GM19351 (cell line): ENCODE measurements at regions not wholly inside any gene's neighbourhood (a gene's known extent, or its start where the extent isn't known, plus 50 kb on each side); places are given as distances from the start of the nearest gene placed in this dataset.
A peak's percentile ranks its signal among the peaks of the same experiment; 100 is the strongest.
"Not testable (repeated sequence)": the region's sequence is repeated elsewhere in the genome, so short reads cannot be mapped to it uniquely, and the experiment has no call there.

Source experiments
- ATAC-seq: cut with Tn5 transposase; IDR thresholded peaks from one replicate; pipeline ENCODE4 v1.9.1; 2021; ENCODE audit warnings: mild to moderate bottlenecking, moderate library complexity; ENCODE audit not compliant: unreplicated experiment

DNA sequence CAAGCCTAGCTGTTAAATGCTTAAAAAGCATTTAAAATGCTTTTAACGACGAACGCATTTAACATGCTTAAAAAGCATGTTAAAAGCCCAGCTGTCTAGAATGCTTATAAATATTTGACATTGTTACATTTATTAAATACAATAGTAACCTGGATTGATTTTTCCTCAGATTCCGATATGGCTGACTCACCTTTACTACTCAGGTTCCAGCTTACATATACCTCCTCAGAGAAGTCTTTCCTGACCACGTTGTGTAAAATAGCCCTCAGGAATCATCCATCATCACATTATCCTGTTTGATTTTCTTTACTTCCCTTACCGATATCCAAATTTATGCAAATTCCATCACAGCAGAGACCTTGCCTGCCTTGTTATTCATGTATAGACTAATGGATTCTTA lies 51.4 kb downstream of the SLC41A2 start:
- no peak for ATAC-seq

DNA sequence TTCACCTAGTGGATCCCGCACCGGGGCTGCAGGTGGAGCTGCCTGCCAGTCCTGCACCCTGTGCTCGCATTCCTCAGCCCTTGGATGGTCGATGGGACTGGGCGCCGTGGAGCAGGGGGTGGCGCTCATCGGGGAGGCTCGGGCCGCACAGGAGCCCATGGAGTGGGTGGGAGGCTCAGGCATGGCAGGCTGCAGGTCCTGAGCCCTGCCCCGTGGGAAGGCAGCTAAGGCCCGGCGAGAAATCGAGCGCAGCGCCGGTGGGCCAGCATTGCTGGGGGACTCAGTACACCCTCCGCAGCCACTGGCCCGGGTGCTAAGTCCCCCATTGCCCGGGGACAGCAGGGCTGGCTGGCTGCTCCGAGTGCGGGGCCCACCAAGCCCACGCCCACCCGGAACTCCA lies 52.6 kb downstream of the SLC41A2 start:
- not testable (repeated sequence) for ATAC-seq

DNA sequence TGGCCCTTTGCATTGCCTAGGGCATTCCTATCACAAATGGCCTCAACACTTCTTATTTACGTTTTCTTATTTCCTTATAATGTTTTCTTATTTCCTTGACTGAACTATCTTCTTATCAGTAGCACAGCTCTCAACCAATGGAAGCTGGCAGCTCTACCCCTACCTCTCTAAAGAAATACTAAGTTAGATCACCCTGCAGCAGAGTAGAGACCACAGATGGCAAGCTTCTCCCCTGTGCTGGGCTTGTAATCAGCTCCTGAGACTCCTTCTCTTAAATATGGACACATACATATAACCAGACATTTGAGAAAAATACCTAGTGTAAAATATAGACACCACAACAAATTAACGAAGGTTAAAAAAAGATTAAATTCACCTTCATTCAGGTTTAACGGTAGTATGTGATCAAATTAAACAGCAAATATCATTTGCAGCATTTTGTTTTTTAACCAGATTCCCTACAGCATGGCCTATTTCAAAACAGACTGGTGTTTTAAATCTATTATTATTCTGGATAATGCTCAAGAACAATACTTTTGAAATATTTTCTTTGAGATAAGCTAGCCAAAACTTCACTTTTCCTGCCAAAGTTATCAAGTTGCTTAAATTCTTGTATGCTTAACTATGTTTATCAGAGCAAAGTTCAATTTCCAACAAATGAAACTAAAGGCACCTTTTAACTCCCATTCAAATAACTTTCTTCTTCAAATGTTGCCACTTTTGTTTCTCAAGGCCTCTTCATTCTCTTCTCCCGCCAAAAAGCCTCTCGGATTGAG lies 54.3 kb downstream of the SLC41A2 start:
- ATAC-seq, result no peak

DNA sequence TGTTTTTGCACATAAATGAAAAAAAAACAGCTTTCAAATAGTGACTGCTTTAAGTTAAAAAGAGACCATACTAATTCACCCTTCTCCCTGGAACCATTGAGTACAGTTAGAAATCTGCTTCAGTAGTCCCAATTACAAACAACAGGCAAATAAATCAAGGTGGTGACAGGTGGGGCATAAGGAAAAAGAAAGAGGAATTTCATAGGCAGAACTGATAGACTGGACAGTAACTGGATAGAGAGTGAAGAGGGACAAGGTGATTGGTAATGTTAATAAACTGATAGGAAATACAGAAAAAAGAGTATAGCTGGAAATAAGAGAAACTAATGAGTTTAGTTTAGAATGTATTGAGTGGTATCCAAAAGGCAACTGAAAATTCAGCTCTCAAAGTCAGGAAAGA lies 56.0 kb downstream of the SLC41A2 start:
- ATAC-seq, result no peak

DNA sequence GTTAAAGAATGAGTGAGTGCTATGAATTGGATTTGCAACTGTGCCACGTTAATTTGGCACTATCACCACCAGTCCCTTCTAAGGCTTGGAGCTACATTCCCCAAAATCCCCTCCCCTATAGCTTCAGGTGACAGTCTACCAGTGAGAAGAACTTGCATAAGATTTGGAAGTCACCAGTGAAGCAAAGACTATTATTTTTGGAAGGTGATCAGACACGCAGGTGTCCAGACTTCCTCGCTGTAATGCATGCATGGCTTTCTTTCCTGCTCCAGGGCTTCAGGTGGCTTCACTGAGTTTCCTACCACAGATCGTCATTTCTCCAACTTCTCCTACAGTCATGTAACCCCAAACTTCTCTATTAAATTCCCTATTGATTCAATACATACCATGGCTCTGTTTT lies 61.4 kb downstream of the SLC41A2 start:
- ATAC-seq, result no peak

DNA sequence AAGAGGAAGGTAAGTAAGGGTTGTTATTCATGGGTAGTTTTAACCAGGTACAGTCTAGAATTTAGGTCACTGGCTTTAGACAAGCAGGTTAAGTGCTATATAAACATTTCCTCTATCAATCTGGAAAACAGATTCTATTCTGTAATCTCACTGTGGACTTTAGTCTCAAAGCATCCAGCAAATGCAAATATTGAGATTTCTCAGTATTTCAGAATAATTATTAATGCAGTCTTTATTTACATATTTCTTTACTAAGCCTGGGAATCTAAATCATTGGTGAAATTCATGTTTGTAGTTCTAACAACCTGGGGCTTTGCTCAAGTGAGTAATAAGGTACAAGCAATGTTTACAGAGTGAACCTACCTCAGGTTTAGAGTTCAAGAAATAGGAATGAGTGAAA lies 61.9 kb downstream of the SLC41A2 start:
- ATAC-seq, result no peak

DNA sequence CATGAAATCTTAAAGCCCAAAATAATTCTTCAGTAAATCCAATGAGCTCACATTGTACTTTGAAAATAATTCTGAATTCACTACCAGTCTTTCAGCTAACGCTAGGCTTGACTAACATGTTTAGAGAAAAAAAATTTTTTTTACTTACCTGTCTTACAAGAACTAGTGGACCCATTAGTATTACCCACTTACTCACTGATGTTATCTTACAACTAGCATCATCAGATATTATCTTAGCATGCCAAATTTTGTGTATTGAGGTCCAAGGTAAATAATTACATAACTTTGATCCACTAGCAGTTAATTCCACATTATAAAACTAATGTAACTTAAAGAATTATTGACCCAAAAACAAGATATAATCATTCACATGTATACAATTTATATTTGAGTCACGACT lies 62.7 kb downstream of the SLC41A2 start:
- no peak for ATAC-seq

DNA sequence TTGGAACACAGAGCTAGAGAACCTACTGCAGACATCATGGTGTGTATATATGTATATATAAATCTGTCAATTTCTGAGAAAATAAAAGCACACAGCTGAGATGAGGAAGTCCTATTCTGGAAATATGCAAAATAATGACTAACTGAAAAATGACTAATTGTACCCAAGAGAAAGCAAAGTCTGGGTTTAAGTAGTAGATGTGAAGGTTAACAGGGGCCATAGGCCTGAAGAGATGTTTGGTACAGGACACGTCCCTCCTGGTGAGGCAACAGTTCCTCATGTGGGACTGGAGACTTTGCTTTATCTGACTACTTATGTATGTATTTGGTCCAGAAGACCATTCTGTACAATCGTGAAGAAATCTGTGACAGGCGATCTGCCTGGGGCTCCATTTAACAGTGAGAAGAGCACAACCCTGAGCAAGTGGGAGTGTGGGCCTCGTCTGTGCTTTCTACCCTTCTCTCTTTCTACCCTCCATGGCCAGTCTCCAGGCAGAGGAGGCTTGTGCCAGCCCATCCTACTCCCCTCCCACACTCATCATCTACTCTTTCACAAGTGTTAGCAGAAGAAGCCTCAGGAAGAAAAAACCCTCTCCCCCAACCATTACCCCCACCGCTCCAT lies 67.5 kb downstream of the SLC41A2 start:
- ATAC-seq, result no peak

DNA sequence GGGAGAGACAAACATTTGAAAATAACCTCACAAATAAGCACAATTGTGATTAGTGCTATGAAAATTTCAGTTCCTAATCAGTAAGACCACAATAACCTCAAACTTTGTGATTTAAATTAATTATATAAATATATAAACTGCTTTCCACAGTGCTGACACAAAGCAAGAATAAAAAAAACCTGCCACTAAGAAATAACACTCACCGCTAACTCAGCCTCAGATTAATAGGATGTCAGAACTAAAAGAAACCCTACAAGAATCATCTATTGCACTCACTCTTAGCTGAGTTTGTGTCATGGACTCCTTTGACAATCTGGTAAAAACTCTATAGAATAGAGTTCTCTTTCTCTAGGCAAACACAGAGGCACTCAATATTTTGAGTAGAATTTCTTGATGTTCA lies 68.4 kb downstream of the SLC41A2 start:
- ATAC-seq, result no peak

DNA sequence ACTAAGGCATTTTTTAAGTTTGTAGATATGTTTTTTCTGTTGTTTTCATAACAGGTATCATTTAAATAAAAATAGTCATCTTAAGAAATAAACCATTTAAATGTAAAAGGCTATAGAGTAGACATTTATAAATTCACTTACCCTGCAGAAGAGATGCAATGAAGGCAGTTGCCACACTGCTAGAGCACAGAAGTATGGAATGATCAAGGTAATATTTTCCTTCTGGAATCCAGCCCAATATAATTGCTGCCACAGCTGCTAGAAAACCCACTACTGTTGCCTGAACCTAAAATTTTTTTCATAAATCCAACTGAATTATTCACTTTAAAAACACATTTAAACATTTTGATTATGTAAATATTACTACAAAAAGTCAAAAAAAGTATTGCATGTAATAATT lies 69.2 kb downstream of the SLC41A2 start:
- no peak for ATAC-seq

DNA sequence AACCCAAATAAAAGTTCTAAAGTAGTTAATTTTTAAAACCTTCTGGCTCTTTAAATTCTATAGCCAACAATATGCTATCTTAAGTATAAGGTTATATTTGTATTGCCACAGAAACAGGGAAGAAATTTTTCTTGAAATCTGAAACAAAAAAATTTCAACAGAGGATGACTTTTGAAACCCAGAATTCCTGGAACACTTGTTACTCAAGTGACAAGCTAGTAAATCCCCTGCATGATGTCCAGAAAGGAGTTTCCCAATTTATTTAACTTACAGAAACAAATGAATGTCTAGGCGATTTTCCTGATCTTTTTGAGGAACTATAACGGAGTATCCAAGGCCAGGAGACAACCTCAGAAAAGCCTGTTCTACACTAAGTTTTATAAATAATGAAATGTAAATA lies 69.6 kb downstream of the SLC41A2 start:
- ATAC-seq, result no peak

DNA sequence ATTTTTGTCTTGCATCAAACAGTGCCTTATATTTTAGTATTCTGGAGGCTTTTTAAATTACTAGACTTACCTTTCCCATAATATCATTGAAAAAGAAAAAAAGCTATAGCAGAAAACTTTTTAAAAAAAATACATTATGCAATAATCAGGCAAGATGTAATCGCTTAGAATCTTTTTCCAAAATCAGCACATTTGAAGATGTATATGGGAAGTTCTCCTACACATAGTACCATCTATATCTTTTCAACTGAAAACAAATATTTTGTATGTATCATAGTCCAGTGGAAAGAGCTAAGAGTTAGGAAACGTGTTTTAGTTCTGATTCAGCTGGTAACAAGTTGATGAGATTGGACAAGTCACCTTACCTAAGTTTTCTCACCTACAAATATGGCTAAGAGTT lies 70.6 kb downstream of the SLC41A2 start:
- ATAC-seq, result no peak

DNA sequence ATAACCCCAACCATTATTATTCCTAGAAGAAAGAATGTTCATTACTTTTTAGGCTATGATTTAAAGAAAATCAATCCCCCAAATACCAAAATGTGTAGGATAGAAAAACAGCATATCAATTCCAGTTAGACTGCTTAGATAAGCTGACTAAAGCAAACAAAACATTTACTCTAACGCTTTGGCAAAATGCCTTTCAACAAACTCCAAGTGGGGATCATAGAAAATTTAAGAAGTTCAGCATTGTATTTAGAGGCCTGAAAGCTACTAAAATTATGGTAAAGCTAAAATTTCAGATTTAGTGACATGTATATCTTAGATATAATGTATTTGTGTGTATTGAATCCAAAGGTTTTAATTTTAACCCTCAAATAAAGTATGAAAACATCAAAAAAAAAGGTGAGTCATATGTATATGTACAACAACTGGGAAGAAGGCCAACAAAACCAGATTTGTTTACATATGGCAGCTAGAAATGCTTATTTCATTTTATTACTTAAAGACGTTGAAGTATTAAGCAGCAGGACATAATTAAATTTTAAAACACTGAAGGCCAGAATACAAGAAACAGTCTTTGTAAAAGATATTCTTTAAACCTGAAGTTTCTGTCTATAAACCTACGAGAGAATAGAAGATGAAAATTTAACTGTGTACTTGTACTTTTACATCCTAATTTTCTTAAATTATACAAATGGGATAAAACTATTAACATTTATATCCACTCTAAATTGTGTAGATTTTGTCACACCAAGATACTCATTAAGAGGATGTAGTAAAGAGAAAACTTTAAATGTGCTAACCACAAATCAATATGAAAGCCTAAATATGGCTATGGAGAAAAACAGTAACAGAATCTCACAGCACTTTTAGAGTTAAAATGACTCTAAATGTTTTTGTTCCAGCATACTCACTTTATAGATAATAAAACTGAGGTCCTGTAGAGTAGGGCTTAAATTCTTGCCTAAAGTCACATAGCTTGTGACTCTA lies 71.4 kb downstream of the SLC41A2 start:
- no peak for ATAC-seq

DNA sequence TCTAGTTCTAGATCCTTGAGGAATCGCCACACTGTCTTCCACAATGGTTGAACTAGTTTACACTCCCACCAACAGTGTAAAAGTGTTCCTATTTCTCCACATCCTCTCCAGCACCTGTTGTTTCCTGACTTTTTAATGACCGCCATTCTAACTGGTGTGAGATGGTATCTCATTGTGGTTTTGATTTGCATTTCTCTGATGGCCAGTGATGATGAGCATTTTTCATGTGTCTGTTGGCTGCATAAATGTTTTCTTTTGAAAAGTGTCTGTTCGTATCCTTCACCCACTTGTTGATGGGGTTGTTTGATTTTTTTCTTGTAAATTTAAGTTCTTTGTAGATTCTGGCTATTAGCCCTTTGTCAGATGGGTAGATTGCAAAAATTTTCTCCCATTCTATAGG lies 79.2 kb downstream of the SLC41A2 start:
- ATAC-seq, result not testable (repeated sequence)

DNA sequence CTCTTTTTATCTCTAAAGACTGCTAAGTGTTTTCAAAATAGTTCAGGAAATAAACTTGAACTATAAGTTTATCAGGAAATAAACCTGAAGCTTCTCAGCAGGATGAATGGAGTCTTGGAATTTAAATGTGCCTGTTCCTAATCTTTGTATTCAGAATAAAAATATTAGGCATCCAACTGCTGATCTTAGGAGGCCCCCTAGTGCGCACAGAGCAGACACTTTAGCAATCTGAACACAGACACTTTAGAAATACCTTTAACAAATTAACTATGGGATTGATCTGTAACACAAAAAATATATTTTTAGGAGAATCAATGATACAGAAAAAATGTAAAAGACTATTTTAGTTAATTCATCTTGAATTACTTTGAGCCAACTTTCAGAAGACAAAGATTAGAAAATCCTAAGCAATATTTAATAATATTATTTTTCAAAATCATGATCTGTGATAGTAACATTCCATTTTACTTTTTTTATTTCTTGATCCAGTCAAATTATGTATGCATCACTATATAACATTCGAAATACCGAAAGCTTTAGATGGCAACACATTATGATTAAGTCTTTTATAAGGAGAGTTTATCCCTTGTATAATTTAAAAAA lies 80.9 kb downstream of the SLC41A2 start:
- no peak for ATAC-seq

DNA sequence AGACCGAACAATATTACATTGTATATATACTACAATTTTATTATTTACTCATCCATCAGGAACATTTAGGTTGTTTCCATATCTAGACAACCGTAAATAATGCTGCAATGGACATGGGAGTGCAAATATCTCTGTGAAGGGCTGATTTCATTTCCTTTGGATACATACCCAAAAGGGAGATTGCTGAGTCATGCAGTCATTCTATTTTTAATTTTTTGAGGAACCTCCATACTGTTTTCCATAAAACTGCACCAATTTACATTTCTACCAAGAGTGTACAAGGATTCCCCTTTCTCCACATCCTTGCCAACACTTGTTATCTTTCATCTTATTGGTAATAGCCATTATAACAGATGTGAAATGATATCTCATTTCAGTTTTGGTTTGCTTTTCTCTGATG lies 84.7 kb downstream of the SLC41A2 start:
- no peak for ATAC-seq

DNA sequence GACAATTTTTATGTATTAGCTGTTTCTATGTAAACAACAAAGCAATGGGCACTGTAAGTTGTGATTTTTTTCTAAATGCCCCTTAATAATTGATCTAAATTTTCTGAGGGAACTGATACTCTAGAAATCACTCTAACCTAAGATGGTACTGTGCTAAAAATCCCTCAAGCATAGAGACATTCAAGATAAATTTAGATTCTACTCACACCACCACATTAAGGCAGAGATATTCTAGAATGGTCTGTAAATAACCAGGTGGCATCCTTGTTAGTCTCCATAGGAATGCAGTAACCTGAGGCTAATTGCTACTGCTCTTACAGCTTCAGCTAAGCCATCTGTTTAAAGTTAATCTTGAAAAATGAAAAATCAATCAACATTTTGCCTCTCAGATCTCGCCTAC lies 87.3 kb downstream of the SLC41A2 start:
- no peak for ATAC-seq

DNA sequence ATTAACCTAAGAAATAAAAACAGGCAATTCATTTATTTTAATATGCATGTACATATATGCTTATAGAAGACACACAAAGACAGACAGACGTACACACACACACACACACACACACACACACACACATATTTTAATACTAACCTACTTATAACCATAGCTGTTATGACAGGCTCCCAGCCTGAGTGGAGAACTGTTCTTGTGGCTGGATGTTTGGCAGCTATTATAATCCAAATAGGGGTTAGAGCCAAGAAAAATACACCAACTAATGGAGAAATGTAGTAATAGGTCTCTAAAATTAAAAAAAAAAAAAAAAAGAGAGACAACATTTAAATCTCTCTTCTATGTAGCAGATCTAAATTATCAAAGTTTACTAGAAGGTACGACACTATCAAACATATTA lies 91.8 kb downstream of the SLC41A2 start:
- no peak for ATAC-seq

DNA sequence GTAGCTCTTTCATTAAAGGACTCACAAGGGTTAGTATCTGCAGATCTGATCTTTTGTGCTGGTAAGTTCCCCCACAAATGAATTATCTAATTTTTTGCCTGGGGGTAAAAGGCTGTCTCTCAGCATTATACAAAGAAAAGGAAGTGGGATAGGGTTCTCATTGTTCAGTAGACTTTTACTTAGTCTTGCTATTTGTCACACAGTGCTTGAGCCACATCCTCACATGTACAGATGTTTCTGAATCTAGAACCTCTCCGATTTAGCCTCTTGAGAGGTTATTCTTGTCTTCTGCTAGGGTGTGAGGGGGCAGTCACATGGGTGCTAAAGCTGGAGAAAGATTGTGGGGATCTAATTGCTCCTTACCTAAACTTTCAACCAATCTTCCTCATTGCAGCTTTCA lies 93.0 kb downstream of the SLC41A2 start:
- peak; percentile 82 for ATAC-seq

DNA sequence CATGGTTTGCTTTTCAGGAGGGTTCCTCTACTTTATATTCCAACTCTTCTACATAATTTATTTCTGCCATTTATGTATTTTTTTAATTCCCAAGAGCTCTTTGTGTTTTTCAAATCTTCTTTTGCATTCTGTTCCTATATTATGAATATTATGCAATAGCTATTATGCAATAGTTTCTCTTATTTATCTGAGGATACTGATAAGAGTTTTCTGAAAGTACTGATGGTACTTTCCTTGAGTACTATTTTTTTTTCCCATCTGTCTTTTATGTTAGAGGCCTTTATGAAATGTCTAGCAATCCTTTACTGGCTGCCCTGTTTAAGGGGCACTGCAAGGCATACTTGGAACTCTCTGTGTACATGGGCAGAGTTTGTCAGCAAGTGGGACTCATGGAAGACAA lies 93.4 kb downstream of the SLC41A2 start:
- no peak for ATAC-seq

DNA sequence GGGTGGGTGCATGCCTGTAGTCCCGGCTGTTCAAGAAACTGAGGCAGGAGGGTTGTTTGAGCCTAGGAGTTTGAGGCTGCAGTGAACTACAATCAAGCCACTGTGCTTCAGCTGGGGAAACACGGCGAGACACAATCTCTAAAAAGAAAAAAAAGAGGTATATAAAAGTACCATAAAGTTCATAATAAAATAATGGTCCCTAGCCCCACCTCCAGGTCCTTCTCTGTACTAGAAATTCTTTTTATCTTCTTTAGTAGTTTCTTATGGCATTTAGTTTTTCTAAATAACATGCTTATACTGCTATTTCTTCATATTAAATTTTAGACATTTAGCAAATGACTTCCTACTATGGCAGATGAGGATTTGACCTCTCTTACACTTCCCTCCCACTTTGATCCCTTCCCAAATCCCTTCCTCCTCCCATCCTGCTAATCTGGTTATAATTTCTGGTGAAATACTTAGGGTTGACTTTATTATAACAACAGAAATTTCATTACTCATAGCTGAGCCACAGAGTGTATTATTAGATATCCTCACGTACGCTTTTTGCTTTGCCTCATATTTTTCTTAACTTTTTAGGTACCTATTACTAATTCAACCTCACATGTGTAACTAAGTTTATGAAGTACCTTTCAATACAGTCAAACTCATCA lies 94.7 kb downstream of the SLC41A2 start:
- ATAC-seq, result no peak
